ENCODE measurements at regions not wholly inside any gene's neighbourhood (a gene's known extent, or its start where the extent isn't known, plus 50 kb on each side); places are given as distances from the start of the nearest gene placed in this dataset.

GRCh38 chr22:49480331-49480730 is 347.3 kb downstream of the BRD1 start:
- no peak for TF ChIP-seq CTCF (IDR thresholded peaks at IDR 0.05; ENCODE audit: low read depth, low read length)

GRCh38 chr22:49479566-49479965 is 348.1 kb downstream of the BRD1 start:
- no peak for TF ChIP-seq CTCF (IDR thresholded peaks at IDR 0.05; ENCODE audit: low read depth, low read length)
- DNase-seq (ENCODE audit: extremely low read depth, low read depth) = no peak

More at GRCh38 chr22:49480331-49480730, 347.3 kb downstream of the BRD1 start:
- no peak for DNase-seq (ENCODE audit: extremely low read depth, low read depth)

- DNase-seq (ENCODE audit: extremely low read depth, low read depth) = no peak
- no peak for TF ChIP-seq CTCF (IDR thresholded peaks at IDR 0.05; ENCODE audit: low read depth, low read length)
Measured at GRCh38 chr22:49476800-49477400, 350.8 kb downstream of the BRD1 start.

- DNase-seq (ENCODE audit: extremely low read depth, low read depth) = no peak
- TF ChIP-seq CTCF (IDR thresholded peaks at IDR 0.05; ENCODE audit: low read depth, low read length) = no peak
Measured at GRCh38 chr22:49476176-49476575, 351.5 kb downstream of the BRD1 start.

GRCh38 chr22:49475253-49475652 is 352.4 kb downstream of the BRD1 start:
- DNase-seq (ENCODE audit: extremely low read depth, low read depth) = no peak
- no peak for TF ChIP-seq CTCF (IDR thresholded peaks at IDR 0.05; ENCODE audit: low read depth, low read length)

GRCh38 chr22:49473286-49473685 is 354.4 kb downstream of the BRD1 start:
- TF ChIP-seq CTCF (IDR thresholded peaks at IDR 0.05; ENCODE audit: low read depth, low read length) = no peak
- DNase-seq (ENCODE audit: extremely low read depth, low read depth) = no peak

GRCh38 chr22:49470741-49471503 is 356.8 kb downstream of the BRD1 start:
- no peak for TF ChIP-seq CTCF (IDR thresholded peaks at IDR 0.05; ENCODE audit: low read depth, low read length)
- DNase-seq (ENCODE audit: extremely low read depth, low read depth) = no peak
